ENCODE measurements at regions not wholly inside any gene's neighbourhood (a gene's known extent, or its start where the extent isn't known, plus 50 kb on each side); places are given as distances from the start of the nearest gene placed in this dataset.

- H2AFZ ChIP-seq (ENCODE audit: low read length) = no peak overlapping the region
Observed at GRCh38 chr1:181919542-181919941, 142.0 kb downstream of the ZNF648 start.

GRCh38 chr1:181918880-181919525 lies 142.5 kb downstream of the ZNF648 start:
- Histone ChIP-seq H3K9ac (ENCODE audit: low read length) (no peak overlapping the region), H3K4me1 (ENCODE audit: low read length) (no peaks in the 10 kb centered on the region), H3K36me3 (replicated peaks; ENCODE audit: insufficient read depth, low read length) (no peaks in the 10 kb centered on the region), H3F3A (ENCODE audit: insufficient read depth, low read length) (no peaks in the 10 kb centered on the region), H3K27me3 (replicated peaks; ENCODE audit: insufficient read depth, low read length) (no peaks in the 10 kb centered on the region), H3K9me2 (replicated peaks; ENCODE audit: insufficient read depth, low read length) (no peaks in the 10 kb centered on the region), H3K79me2 (ENCODE audit: low read length) (no peaks in the 10 kb centered on the region), H3K4me3 (ENCODE audit: low read length) (no peak overlapping the region), H2AFZ (ENCODE audit: low read length) (no peak overlapping the region), H3K9me3 (replicated peaks; ENCODE audit: insufficient read depth, low read length) (no peaks in the 10 kb centered on the region), H4K20me1 (ENCODE audit: insufficient read depth, low read length) (no peaks in the 10 kb centered on the region), H3K27ac (ENCODE audit: low read length) (no peak overlapping the region), H3K4me2 (ENCODE audit: low read depth, low read length) (no peak overlapping the region)
- DNase-seq = no peak
- TF ChIP-seq, protein P1, sequence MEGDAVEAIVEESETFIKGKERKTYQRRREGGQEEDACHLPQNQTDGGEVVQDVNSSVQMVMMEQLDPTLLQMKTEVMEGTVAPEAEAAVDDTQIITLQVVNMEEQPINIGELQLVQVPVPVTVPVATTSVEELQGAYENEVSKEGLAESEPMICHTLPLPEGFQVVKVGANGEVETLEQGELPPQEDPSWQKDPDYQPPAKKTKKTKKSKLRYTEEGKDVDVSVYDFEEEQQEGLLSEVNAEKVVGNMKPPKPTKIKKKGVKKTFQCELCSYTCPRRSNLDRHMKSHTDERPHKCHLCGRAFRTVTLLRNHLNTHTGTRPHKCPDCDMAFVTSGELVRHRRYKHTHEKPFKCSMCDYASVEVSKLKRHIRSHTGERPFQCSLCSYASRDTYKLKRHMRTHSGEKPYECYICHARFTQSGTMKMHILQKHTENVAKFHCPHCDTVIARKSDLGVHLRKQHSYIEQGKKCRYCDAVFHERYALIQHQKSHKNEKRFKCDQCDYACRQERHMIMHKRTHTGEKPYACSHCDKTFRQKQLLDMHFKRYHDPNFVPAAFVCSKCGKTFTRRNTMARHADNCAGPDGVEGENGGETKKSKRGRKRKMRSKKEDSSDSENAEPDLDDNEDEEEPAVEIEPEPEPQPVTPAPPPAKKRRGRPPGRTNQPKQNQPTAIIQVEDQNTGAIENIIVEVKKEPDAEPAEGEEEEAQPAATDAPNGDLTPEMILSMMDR (IDR thresholded peaks at IDR 0.05; ENCODE audit: low read length) = no peak
- TF ChIP-seq EZH2phosphoT487 (IDR thresholded peaks at IDR 0.05; ENCODE audit: low read length) (no peak), EZH2 (optimal IDR thresholded peaks at IDR 0.05; ENCODE audit: low read depth, low read length) (no peak)

More at GRCh38 chr1:181919542-181919941, 142.0 kb downstream of the ZNF648 start:
- Histone ChIP-seq H3K79me2 (ENCODE audit: low read length) (no peaks in the 10 kb centered on the region), H3K4me3 (ENCODE audit: low read length) (no peak overlapping the region), H4K20me1 (ENCODE audit: insufficient read depth, low read length) (no peaks in the 10 kb centered on the region), H3K27me3 (replicated peaks; ENCODE audit: insufficient read depth, low read length) (no peaks in the 10 kb centered on the region), H3K27ac (ENCODE audit: low read length) (no peak overlapping the region), H3K36me3 (replicated peaks; ENCODE audit: insufficient read depth, low read length) (no peaks in the 10 kb centered on the region), H3F3A (ENCODE audit: insufficient read depth, low read length) (no peaks in the 10 kb centered on the region), H3K4me2 (ENCODE audit: low read depth, low read length) (no peak overlapping the region), H3K9ac (ENCODE audit: low read length) (no peak overlapping the region), H3K4me1 (ENCODE audit: low read length) (no peaks in the 10 kb centered on the region), H3K9me3 (replicated peaks; ENCODE audit: insufficient read depth, low read length) (no peaks in the 10 kb centered on the region), H3K9me2 (replicated peaks; ENCODE audit: insufficient read depth, low read length) (no peaks in the 10 kb centered on the region)
- TF ChIP-seq EZH2phosphoT487 (IDR thresholded peaks at IDR 0.05; ENCODE audit: low read length) (no peak), EZH2 (optimal IDR thresholded peaks at IDR 0.05; ENCODE audit: low read depth, low read length) (no peak)
- TF ChIP-seq, protein P1 (IDR thresholded peaks at IDR 0.05; ENCODE audit: low read length) = no peak
- DNase-seq = no peak

GRCh38 chr1:181911715-181912114 lies 149.8 kb downstream of the ZNF648 start:
- H3F3A ChIP-seq (ENCODE audit: insufficient read depth, low read length) = no peaks in the 10 kb centered on the region
- H3K27ac ChIP-seq (ENCODE audit: low read length) = no peak overlapping the region
- H3K4me1 ChIP-seq (ENCODE audit: low read length) = no peaks in the 10 kb centered on the region
- no peaks in the 10 kb centered on the region for H3K9me2 ChIP-seq (replicated peaks; ENCODE audit: insufficient read depth, low read length)
- H3K27me3 ChIP-seq (replicated peaks; ENCODE audit: insufficient read depth, low read length) = no peaks in the 10 kb centered on the region
- H3K4me2 ChIP-seq (ENCODE audit: low read depth, low read length) = no peak overlapping the region
- no peak for DNase-seq
- TF ChIP-seq EZH2phosphoT487 (IDR thresholded peaks at IDR 0.05; ENCODE audit: low read length) = no peak
- TF ChIP-seq EZH2 (optimal IDR thresholded peaks at IDR 0.05; ENCODE audit: low read depth, low read length) = no peak
- TF ChIP-seq, protein P1 (IDR thresholded peaks at IDR 0.05; ENCODE audit: low read length) = no peak
- no peaks in the 10 kb centered on the region for H4K20me1 ChIP-seq (ENCODE audit: insufficient read depth, low read length)
- H3K9me3 ChIP-seq (replicated peaks; ENCODE audit: insufficient read depth, low read length) = no peaks in the 10 kb centered on the region
- no peak overlapping the region for H3K4me3 ChIP-seq (ENCODE audit: low read length)
- H3K79me2 ChIP-seq (ENCODE audit: low read length) = no peaks in the 10 kb centered on the region
- no peaks in the 10 kb centered on the region for H3K36me3 ChIP-seq (replicated peaks; ENCODE audit: insufficient read depth, low read length)
- H2AFZ ChIP-seq (ENCODE audit: low read length) = no peak overlapping the region
- no peak overlapping the region for H3K9ac ChIP-seq (ENCODE audit: low read length)

Measured in MM.1S (cell line).